Adrenal gland (tissue), 9 donors: ENCODE measurements at regions not wholly inside any gene's neighbourhood (a gene's known extent, or its start where the extent isn't known, plus 50 kb on each side); places are given as distances from the start of the nearest gene placed in this dataset.

ENCODE experiments used
- DNase-seq, 7 donors: peaks; one replicate each; pipeline ENCODE4 v3.0.0-alpha.2; 2019 to 2020
- H3K27ac ChIP-seq, 5 donors: fragments of 200-600 bp; sonication (generic) in 4 of 5; 1 replicate in 3 of 5; 2 replicates in 2 of 5; pipeline versions ENCODE4 v1.5.1 to v1.8.0; 2016 to 2020; ENCODE audit warnings: mild to moderate bottlenecking in 1 of 5
- H3K27me3 ChIP-seq: fragments of 200-600 bp; 2 replicates; pipeline ENCODE4 v1.8.0; 2021
- H3K36me3 ChIP-seq, 2 donors: fragments of 200-600 bp; replicated peaks in 1 of 2; 1 replicate in 1 of 2; 2 replicates in 1 of 2; pipeline versions ENCODE4 v1.5.1 to v1.8.0; 2018 to 2022
- H3K4me1 ChIP-seq, 2 donors: fragments of 200-600 bp; replicated peaks in 1 of 2; 1 replicate in 1 of 2; 2 replicates in 1 of 2; pipeline versions ENCODE4 v1.5.1 to v1.8.0; 2018 to 2021
- H3K4me3 ChIP-seq, 4 donors: fragments of 200-600 bp; sonication (generic) in 3 of 4; one replicate each; pipeline ENCODE4 v1.5.1; 2016 to 2018
- H3K9me3 ChIP-seq, 3 donors: fragments of 200-600 bp; sonication (generic) in 1 of 3; replicated peaks in 1 of 3; 1 replicate in 2 of 3; 2 replicates in 1 of 3; pipeline versions ENCODE4 v1.5.1 to v1.8.0; 2016 to 2021
- POLR2A ChIP-seq, 2 donors: fragments of 450-650 bp; IDR thresholded peaks; one replicate each; pipeline ENCODE4 v1.6.1; 2017; ENCODE audit warnings: antibody characterized with exemption in 2 of 2, mild to moderate bottlenecking in 2 of 2, moderate library complexity in 1 of 2
- WGBS, 4 donors: extraction: QIAGEN DNeasy Blood & Tissue Kit in 2 of 4; methylation state at CpG; one replicate each; pipeline versions ENCODE4 v1.1.5 to v1.1.7; 2013 to 2017; 5-methylcytosine and 5-hydroxymethylcytosine counted together
- intact Hi-C, 2 donors: fragments of 100-400 bp; cut with DNase I; formaldehyde crosslinking; loops; one replicate each; pipeline versions ENCODE4 v1.14.1 to v1.15.0; 2022 to 2023
- TF ChIP-seq, protein P1 (sequence below), 6 experiments: fragments of 450-650 bp in 4 of 6; fragments of 200-600 bp in 2 of 6; sonication (generic) in 1 of 6; IDR thresholded peaks; 1 replicate in 5 of 6; 2 replicates in 1 of 6; pipeline versions ENCODE4 v1.5.1 to v1.8.0; 2016 to 2021; ENCODE audit warnings: antibody characterized with exemption in 6 of 6, mild to moderate bottlenecking in 2 of 6, moderate library complexity in 1 of 6
- donor health status: healthy with polysubstance abuse.
- donor health status: Bipolar disorder and iron deficiency.
- donor health status: DM: yes; HTN: yes; CAD: no.
- donor health status: DM: no; HTN: no; CAD: no.
- donor health status: DM: no; HTN: no; CAD: no.

DNA sequence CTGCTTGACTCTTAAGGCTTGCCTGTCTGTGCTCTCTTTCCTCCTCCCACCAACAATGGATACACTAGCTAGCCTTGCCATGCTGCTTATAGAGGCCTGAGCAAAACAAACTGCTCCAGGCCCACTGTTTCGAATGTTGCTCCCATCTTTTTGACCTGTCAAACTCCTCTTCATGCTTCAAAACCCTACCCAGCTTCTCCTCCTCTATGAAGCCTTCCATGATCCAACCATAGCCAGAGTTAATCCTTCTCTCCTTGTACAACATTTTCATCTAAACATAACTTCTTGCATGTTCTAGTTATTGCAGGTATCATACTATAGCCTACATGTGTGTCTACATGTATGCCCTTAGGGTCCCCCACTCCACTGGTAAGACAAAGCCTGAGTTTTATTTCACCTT, 426.7 kb upstream of the MGMT start:
- DNase-seq = no peak
- H3K36me3 ChIP-seq = no peaks in the 10 kb centered on the region
- peaks cover 7% of the 10 kb centered on the region for H3K27me3 ChIP-seq
- H3K9me3 ChIP-seq = no peaks in the 10 kb centered on the region
- WGBS, 4 donors = 44 to 68% (median 64%) methylated on average over 1 of the region's 1 CpG
- intact Hi-C loops = no loop called here
- H3K4me1 ChIP-seq = no peaks in the 10 kb centered on the region
- H3K4me3 ChIP-seq = no peak overlapping the region
- TF ChIP-seq POLR2A (IDR thresholded peaks at IDR 0.05) = no peak
- TF ChIP-seq, protein P1, sequence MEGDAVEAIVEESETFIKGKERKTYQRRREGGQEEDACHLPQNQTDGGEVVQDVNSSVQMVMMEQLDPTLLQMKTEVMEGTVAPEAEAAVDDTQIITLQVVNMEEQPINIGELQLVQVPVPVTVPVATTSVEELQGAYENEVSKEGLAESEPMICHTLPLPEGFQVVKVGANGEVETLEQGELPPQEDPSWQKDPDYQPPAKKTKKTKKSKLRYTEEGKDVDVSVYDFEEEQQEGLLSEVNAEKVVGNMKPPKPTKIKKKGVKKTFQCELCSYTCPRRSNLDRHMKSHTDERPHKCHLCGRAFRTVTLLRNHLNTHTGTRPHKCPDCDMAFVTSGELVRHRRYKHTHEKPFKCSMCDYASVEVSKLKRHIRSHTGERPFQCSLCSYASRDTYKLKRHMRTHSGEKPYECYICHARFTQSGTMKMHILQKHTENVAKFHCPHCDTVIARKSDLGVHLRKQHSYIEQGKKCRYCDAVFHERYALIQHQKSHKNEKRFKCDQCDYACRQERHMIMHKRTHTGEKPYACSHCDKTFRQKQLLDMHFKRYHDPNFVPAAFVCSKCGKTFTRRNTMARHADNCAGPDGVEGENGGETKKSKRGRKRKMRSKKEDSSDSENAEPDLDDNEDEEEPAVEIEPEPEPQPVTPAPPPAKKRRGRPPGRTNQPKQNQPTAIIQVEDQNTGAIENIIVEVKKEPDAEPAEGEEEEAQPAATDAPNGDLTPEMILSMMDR (IDR thresholded peaks at IDR 0.05) = no peak
- no peak overlapping the region for H3K27ac ChIP-seq

DNA sequence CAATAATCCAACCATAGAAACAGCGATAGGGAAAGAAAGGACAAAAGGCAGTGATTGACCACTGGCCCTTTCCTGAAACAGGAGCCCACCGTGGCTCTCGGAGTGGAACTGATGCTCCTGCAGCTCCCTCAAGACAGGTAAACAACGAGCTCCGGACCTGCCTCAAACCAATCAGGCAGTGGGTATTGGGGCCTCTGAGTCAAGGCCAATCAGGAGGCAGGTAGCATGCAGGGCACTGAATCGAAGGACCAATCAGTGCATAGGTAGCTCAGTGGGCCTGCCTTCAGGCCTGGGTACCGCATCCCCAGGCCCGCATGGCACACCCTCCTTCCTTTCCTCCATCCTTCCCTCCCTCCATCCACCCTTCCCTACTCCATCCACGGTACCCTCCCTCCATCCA, 425.1 kb upstream of the MGMT start:
- no peak for DNase-seq
- intact Hi-C loops = no loop called here
- H3K4me3 ChIP-seq = no peak overlapping the region
- H3K27ac ChIP-seq = no peak overlapping the region
- peaks cover 7% of the 10 kb centered on the region for H3K27me3 ChIP-seq
- TF ChIP-seq, protein P1 (IDR thresholded peaks at IDR 0.05) = no peak
- no peak for TF ChIP-seq POLR2A (IDR thresholded peaks at IDR 0.05)
- H3K9me3 ChIP-seq = no peaks in the 10 kb centered on the region
- no peaks in the 10 kb centered on the region for H3K36me3 ChIP-seq
- 86 to 91% (median 88%) methylated on average over 9 of the region's 9 CpGs for WGBS, 4 donors
- H3K4me1 ChIP-seq = no peaks in the 10 kb centered on the region

DNA sequence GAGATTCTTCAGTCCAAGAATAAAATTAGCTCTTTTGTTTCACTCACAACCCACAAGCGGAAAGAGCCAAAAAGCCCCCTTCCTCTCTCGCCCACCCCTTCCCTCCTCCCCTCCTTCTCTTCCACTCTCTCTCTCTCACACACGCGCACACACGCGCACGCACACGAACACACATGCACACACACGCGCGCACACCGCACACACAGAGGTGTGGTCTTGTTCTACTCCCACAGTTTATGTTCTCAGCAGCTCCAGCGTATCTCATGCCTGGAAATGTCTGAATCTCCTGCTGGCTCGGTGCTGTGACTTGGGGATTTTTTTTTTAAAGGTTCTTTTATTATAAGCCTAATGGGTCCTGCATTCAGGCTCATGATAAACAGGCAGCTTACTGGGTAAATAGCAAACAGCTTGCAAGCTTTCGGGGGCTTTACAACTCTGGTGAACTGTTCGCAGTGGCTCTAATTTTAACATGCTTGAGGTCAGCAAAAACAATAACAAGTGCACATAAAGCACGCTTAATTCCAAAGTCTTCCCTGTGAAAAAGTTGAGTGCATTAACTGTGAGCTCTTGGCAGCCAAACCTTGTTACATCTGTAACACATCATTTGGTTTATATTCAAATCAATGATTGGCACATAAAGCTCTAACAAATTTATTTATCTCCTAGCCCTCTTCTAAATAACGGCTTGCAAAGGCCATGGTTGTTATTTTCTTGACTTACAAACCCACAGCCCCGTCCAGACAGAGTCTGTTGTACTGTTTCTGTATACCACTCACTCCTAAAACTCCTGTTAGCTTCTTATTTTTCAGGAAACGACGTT, 424.1 kb upstream of the MGMT start:
- H3K4me3 ChIP-seq = no peak overlapping the region
- peaks cover 7% of the 10 kb centered on the region for H3K27me3 ChIP-seq
- TF ChIP-seq, protein P1 (IDR thresholded peaks at IDR 0.05) = no peak
- no peak for TF ChIP-seq POLR2A (IDR thresholded peaks at IDR 0.05)
- H3K4me1 ChIP-seq = no peaks in the 10 kb centered on the region
- WGBS, 4 donors = 64 to 78% (median 68%) methylated on average over 21 of the region's 21 CpGs
- no peak for DNase-seq
- no peaks in the 10 kb centered on the region for H3K9me3 ChIP-seq
- intact Hi-C loops = no loop called here
- no peak overlapping the region for H3K27ac ChIP-seq
- H3K36me3 ChIP-seq = no peaks in the 10 kb centered on the region

DNA sequence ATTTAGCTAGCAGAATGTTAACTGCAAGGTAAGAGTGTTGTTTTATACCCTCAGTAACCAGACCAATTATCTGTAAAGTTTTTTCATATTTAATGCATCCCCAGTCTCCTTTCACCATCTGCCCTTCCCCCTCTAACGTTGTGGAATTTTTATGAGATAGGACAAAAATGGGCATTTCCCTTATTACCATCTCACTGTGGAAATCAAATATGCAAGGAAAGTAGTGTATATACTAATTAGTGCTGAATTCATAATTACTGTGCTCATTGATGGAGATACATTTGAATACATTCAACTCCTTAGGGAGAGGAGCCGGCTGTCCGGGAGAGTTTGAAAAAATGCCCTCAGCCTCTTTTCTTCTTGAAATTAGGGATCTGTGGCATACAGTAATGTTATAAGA, 423.4 kb upstream of the MGMT start:
- WGBS, 4 donors = 81 to 91% (median 84%) methylated on average over 3 of the region's 3 CpGs
- peaks cover 7% of the 10 kb centered on the region for H3K27me3 ChIP-seq

More for the DNA sequence above, 423.4 kb upstream of the MGMT start:
- Histone ChIP-seq H3K27ac (no peak overlapping the region), H3K36me3 (no peaks in the 10 kb centered on the region), H3K4me1 (no peaks in the 10 kb centered on the region), H3K4me3 (no peak overlapping the region), H3K9me3 (no peaks in the 10 kb centered on the region)
- no peak for DNase-seq
- no peak for TF ChIP-seq POLR2A (IDR thresholded peaks at IDR 0.05)
- TF ChIP-seq, protein P1 (IDR thresholded peaks at IDR 0.05) = no peak
- intact Hi-C loops = no loop called here
